ENCODE measurements at regions not wholly inside any gene's neighbourhood (a gene's known extent, or its start where the extent isn't known, plus 50 kb on each side); places are given as distances from the start of the nearest gene placed in this dataset.
A peak's percentile ranks its signal among the peaks of the same experiment; 100 is the strongest.

DNA sequence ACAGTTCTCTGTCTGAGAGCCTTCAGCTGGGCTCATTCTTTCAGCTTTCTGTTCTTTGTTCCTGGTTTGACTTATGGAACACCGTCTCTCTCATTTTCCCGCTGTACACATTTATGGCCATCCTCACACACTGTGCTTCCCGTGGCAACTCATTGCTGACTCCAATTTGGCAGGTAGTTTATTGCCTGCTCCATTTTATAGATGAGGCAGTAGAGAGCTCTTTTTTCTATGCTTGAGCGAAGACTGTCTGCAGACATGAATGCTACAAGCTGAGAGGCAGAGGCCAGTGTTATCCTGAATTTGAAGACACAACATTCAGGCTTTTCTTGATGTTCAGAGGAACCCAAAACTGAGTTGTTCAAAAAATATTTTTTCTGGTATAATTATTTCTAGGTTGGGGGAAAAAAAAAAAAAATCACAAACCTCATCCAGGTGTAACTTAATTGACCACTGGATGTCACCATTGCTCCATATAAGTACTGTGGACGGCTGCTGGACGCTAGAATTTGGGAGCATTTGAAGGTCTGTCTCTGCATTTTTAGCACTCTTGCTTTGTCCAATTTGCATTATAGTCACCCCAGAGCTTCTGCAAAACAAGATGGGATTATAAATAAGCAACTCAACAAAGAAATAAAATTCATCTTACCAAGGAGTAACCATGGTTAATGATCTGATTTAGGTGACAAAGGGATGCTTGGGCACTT is 83.5 kb downstream of the HRH4 start:
- FAIRE-seq (no peak), DNase-seq (ENCODE audit: low read depth in 1 of 2, low spot score in 2 of 2) (no peak)
- Histone ChIP-seq H4K20me1 (replicated peaks in 1 of 2; ENCODE audit: control insufficient read depth in 1 of 2, insufficient read depth in 2 of 2, low read length in 2 of 2) (no peaks in the 10 kb centered on the region), H3K23me2 (ENCODE audit: low read depth, low read length) (no peaks in the 10 kb centered on the region), H2BK20ac (ENCODE audit: low read length) (no peak overlapping the region), H2AK5ac (ENCODE audit: low read depth, low read length) (no peak overlapping the region), H2BK15ac (ENCODE audit: low read length) (0 out of 2 replicates have a peak overlapping the region, but pooled peaks have one; percentile 47), H3K36me3 (ENCODE audit: control insufficient read depth in 2 of 4, insufficient read depth in 4 of 4, low read length in 3 of 4) (no peaks in the 10 kb centered on the region), H2BK5ac (ENCODE audit: low read depth, low read length) (no peak overlapping the region), H4K5ac (ENCODE audit: insufficient read length, low read depth, low read length) (no peak overlapping the region), H3K23ac (ENCODE audit: insufficient read length) (no peak overlapping the region), H3K14ac (ENCODE audit: insufficient read length) (no peak overlapping the region), H3K4me3 (ENCODE audit: extremely low read depth in 1 of 4, insufficient read depth in 2 of 4, low read depth in 3 of 4, low read length in 4 of 4) (no peak overlapping the region), H4K8ac (ENCODE audit: extremely low read depth, insufficient read depth, low read length) (no peak overlapping the region), H3K18ac (ENCODE audit: extremely low read depth, low read length) (no peak overlapping the region), H3K9ac (replicated peaks in 1 of 4; ENCODE audit: extremely low read depth in 1 of 4, low read depth in 3 of 4, low read length in 3 of 4) (no peak overlapping the region), H3K4me2 (ENCODE audit: insufficient read depth in 1 of 2, low read depth in 2 of 2, low read length in 2 of 2) (no peak overlapping the region), H3K79me2 (ENCODE audit: control insufficient read depth in 1 of 2, insufficient read depth in 2 of 2, low read length in 2 of 2) (no peaks in the 10 kb centered on the region), H3K27me3 (replicated peaks in 1 of 4; ENCODE audit: control insufficient read depth in 3 of 4, extremely low read depth in 1 of 4, insufficient read depth in 3 of 4, low read length in 3 of 4) (no peaks in the 10 kb centered on the region), H2AFZ (ENCODE audit: low read length) (peak overlapping the region; percentile 37; the same call in 1 of the 2 replicates), H3K79me1 (ENCODE audit: low read depth, low read length) (no peaks in the 10 kb centered on the region), H3K4me1 (replicated peaks in 1 of 4; ENCODE audit: control insufficient read depth in 3 of 4, insufficient read depth in 4 of 4, low read length in 3 of 4) (no peaks in the 10 kb centered on the region), H3K27ac (ENCODE audit: low read depth, low read length) (no peak overlapping the region), H4K91ac (replicated peaks; ENCODE audit: insufficient read length, low read length) (no peak overlapping the region), H2BK12ac (ENCODE audit: low read depth, low read length) (no peak overlapping the region), H3K9me3 (ENCODE audit: insufficient read depth in 2 of 2, low read depth in 1 of 2, low read length in 1 of 2) (no peaks in the 10 kb centered on the region), H2BK120ac (replicated peaks; ENCODE audit: low read depth, low read length) (no peak overlapping the region), H3K4ac (replicated peaks; ENCODE audit: insufficient read length, low read depth, low read length) (no peak overlapping the region), H3K56ac (replicated peaks; ENCODE audit: insufficient read length, low read depth, low read length) (no peak overlapping the region)
- peak; percentile 86 to 88 for TF ChIP-seq RAD21 (IDR thresholded peaks at IDR 0.05 in 1 of 2, conservative IDR thresholded peaks at IDR 0.05 in 1 of 2; ENCODE audit: low read depth in 2 of 2, low read length in 2 of 2)
- TF ChIP-seq KDM1A (IDR thresholded peaks at IDR 0.05; ENCODE audit: borderline replicate concordance, low read length), result no peak
- TF ChIP-seq, protein P1, sequence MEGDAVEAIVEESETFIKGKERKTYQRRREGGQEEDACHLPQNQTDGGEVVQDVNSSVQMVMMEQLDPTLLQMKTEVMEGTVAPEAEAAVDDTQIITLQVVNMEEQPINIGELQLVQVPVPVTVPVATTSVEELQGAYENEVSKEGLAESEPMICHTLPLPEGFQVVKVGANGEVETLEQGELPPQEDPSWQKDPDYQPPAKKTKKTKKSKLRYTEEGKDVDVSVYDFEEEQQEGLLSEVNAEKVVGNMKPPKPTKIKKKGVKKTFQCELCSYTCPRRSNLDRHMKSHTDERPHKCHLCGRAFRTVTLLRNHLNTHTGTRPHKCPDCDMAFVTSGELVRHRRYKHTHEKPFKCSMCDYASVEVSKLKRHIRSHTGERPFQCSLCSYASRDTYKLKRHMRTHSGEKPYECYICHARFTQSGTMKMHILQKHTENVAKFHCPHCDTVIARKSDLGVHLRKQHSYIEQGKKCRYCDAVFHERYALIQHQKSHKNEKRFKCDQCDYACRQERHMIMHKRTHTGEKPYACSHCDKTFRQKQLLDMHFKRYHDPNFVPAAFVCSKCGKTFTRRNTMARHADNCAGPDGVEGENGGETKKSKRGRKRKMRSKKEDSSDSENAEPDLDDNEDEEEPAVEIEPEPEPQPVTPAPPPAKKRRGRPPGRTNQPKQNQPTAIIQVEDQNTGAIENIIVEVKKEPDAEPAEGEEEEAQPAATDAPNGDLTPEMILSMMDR (IDR thresholded peaks at IDR 0.05; ENCODE audit: control extremely low read depth in 1 of 3, insufficient read depth in 1 of 3, low read depth in 1 of 3, low read length in 3 of 3), result peak in 2 of 3 experiments; percentile 49 to 59; a peak in 3 of 4 replicates
- ChIA-PET CTCF (ENCODE audit: partially characterized antibody) (interaction anchor here (0.5 to 12.2 kb wide), 30 partner anchors 9 to 849 kb away, joined by 3 to 172 read pairs (median 4); no protein-coding TSS in a partner anchor), POLR2A (ENCODE audit: partially characterized antibody) (no interaction called here)
- WGBS, 2 experiments (ENCODE audit: extremely low coverage in 1 of 2, insufficient coverage in 1 of 2, insufficient read length in 1 of 2, insufficient replicate concordance in 2 of 2, low coverage in 1 of 2, low lambda C conversion rate in 2 of 2, missing lambda C conversion rate in 1 of 2), result 62% methylated on average over 6 of the region's 6 CpGs; no CpG with 5 or more reads in 1 of the 2 experiments
